Lower leg skin (tissue), 4 donors: ENCODE measurements at regions not wholly inside any gene's neighbourhood (a gene's known extent, or its start where the extent isn't known, plus 50 kb on each side); places are given as distances from the start of the nearest gene placed in this dataset.

Experiments used
- DNase-seq, 2 donors: peaks; one replicate each; pipeline ENCODE4 v3.0.0-alpha.2; 2019; ENCODE audit warnings: low spot score in 2 of 2
- H3K4me3 ChIP-seq: fragments of 200-600 bp; sonication (generic); 2 replicates; pipeline ENCODE4 v1.5.1; 2017; ENCODE audit warnings: mild to moderate bottlenecking, low read depth; ENCODE audit not compliant: poor library complexity, severe bottlenecking
- CTCF ChIP-seq, 3 donors: fragments of 450-650 bp; IDR thresholded peaks; one replicate each; pipeline ENCODE4 v1.5.1; 2016; ENCODE audit warnings: antibody characterized with exemption in 3 of 3, mild to moderate bottlenecking in 3 of 3, moderate library complexity in 2 of 3
- POLR2A ChIP-seq, 2 donors: fragments of 450-650 bp; IDR thresholded peaks; one replicate each; pipeline ENCODE4 v1.6.1; 2016 to 2017; ENCODE audit warnings: antibody characterized with exemption in 2 of 2, mild to moderate bottlenecking in 1 of 2, moderate library complexity in 1 of 2
- WGBS, 2 donors: methylation state at CpG; one replicate each; pipeline ENCODE4 v1.1.5; 2018; 5-methylcytosine and 5-hydroxymethylcytosine counted together
- intact Hi-C: fragments of 100-400 bp; cut with DNase I; formaldehyde crosslinking; loops from one replicate; pipeline ENCODE4 v1.15.0; 2023; ENCODE audit warnings: low total_unique reads

GRCh38 chr12:25308756-25309155 lies 58.0 kb upstream of the KRAS start:
- H3K4me3 ChIP-seq: no peak overlapping the region
- TF ChIP-seq CTCF (IDR thresholded peaks at IDR 0.05) (no peak), POLR2A (IDR thresholded peaks at IDR 0.05) (no peak)
- no peak for DNase-seq
- intact Hi-C loops: no loop called here
- WGBS, 2 donors: 88 to 93% methylated on average over 1 of the region's 1 CpG

- intact Hi-C loops: no loop called here
- H3K4me3 ChIP-seq: no peak overlapping the region
- 41 to 50% methylated on average over 1 of the region's 1 CpG for WGBS, 2 donors
- no peak for TF ChIP-seq CTCF (IDR thresholded peaks at IDR 0.05)
- TF ChIP-seq POLR2A (IDR thresholded peaks at IDR 0.05): no peak
- DNase-seq: no peak
Measured at GRCh38 chr12:25307818-25308217, 57.1 kb upstream of the KRAS start.

GRCh38 chr12:25301798-25302197 lies 51.1 kb upstream of the KRAS start:
- WGBS, 2 donors: 84 to 91% methylated on average over 3 of the region's 3 CpGs
- no peak for TF ChIP-seq POLR2A (IDR thresholded peaks at IDR 0.05)
- no peak for TF ChIP-seq CTCF (IDR thresholded peaks at IDR 0.05)
- intact Hi-C loops: no loop called here

More at GRCh38 chr12:25301798-25302197, 51.1 kb upstream of the KRAS start:
- DNase-seq: no peak
- no peak overlapping the region for H3K4me3 ChIP-seq
